ENCODE measurements at regions not wholly inside any gene's neighbourhood (a gene's known extent, or its start where the extent isn't known, plus 50 kb on each side); places are given as distances from the start of the nearest gene placed in this dataset. TPM values are rescaled to one million over a fixed set of nuclear protein-coding genes. Genes with fewer than 3 reads are reported as not detected.

DNA sequence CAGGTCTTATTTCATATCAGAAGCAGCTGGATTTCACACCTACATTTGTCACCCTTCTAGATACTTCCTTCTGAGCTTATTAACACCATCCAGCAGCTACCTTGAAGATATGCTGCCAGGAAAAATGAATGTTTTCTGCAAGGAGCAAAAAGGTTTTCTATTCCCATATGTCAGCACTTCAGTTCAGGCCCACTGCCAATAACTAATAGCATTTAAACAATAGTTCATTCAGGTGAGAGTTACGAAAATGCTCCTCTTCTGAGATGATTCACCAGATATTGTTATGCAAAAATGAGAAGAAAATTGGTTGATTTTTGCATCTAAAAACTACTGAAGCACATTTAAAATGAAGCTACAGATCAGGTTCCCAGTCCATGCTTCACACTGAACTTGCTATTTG, 56.4 kb upstream of the ISL1 start:
- no TSS peak for BruUV-seq (replicated peaks)
- H3K79me2 ChIP-seq (ENCODE audit: control insufficient read depth, insufficient read depth, low read length): no peaks in the 10 kb centered on the region
- no peak overlapping the region for H3K4me2 ChIP-seq (ENCODE audit: insufficient read depth, low read length)
- dilution Hi-C loops (cut with MboI; ENCODE audit: extremely low pct_ligation_motif_present, low sequenced_read_pairs): no loop called here
- H3K9ac ChIP-seq (replicated peaks; ENCODE audit: extremely low read depth, insufficient read depth, low read length): no peak overlapping the region
- no peaks in the 10 kb centered on the region for H3K36me3 ChIP-seq (ENCODE audit: control insufficient read depth in 2 of 2, extremely low read depth in 1 of 2, insufficient read depth in 2 of 2, low read length in 2 of 2)
- no peaks in the 10 kb centered on the region for H4K20me1 ChIP-seq (replicated peaks; ENCODE audit: control insufficient read depth, extremely low read depth, insufficient read depth, low read length)
- no peak for FAIRE-seq
- H3K27me3 ChIP-seq (ENCODE audit: control insufficient read depth in 2 of 2, insufficient read depth in 2 of 2, low read length in 2 of 2): no peaks in the 10 kb centered on the region
- H3K4me1 ChIP-seq (ENCODE audit: control insufficient read depth, extremely low read depth, insufficient read depth, low read length): no peaks in the 10 kb centered on the region
- H3K9me1 ChIP-seq (replicated peaks; ENCODE audit: control insufficient read depth, extremely low read depth, insufficient read depth, low read length): no peaks in the 10 kb centered on the region
- H2AFZ ChIP-seq (ENCODE audit: low read depth, low read length): no peak overlapping the region
- no peak overlapping the region for H3K27ac ChIP-seq (ENCODE audit: insufficient read depth, low read depth, low read length)
- no peaks in the 10 kb centered on the region for H3K9me3 ChIP-seq (replicated peaks; ENCODE audit: control insufficient read depth, insufficient read depth, low read length)
- ChIA-PET CTCF (no interaction called here), POLR2A (no interaction called here)
- intact Hi-C loops (cut with micrococcal nuclease): no loop called here
- DNase-seq (ENCODE audit: low read depth, low spot score): no peak
- no peak overlapping the region for H3K4me3 ChIP-seq (replicated peaks in 1 of 3; ENCODE audit: insufficient read depth in 1 of 3, low read depth in 1 of 3, low read length in 3 of 3)
- TF ChIP-seq JUN (IDR thresholded peaks at IDR 0.05; ENCODE audit: borderline replicate concordance, insufficient read depth, insufficient read length, low read depth) (no peak), FOS (IDR thresholded peaks at IDR 0.05; ENCODE audit: borderline replicate concordance, insufficient read depth, low read length) (no peak), POLR2A (IDR thresholded peaks at IDR 0.05; ENCODE audit: low read depth, low read length) (no peak), EZH2 (IDR thresholded peaks at IDR 0.05; ENCODE audit: borderline replicate concordance, low read depth, low read length, severe bottlenecking) (no peak), POLR2AphosphoS5 (IDR thresholded peaks at IDR 0.05; ENCODE audit: insufficient read depth, low read depth, low read length) (no peak), CTCF (IDR thresholded peaks at IDR 0.05; ENCODE audit: extremely low read depth in 1 of 2, insufficient read depth in 1 of 2, low read depth in 1 of 2, low read length in 2 of 2) (no peak), GATA2 (IDR thresholded peaks at IDR 0.05; ENCODE audit: insufficient read depth, insufficient read length, low read depth, low read length) (no peak), MAX (IDR thresholded peaks at IDR 0.05; ENCODE audit: insufficient read depth, insufficient read length) (no peak), MYC (IDR thresholded peaks at IDR 0.05; ENCODE audit: low read depth, low read length) (no peak)

Small RNA genes in the stretch of these regions (small RNA-seq; reads per million reads assigned to genes)
- gene AC022441.3 (ENCODE audit: insufficient read depth, insufficient read length, low read depth, low replicate concordance): not detected
- not detected for gene RNU6-1296P (ENCODE audit: insufficient read depth, insufficient read length, low read depth, low replicate concordance)
- gene RNU6-480P (ENCODE audit: insufficient read depth, insufficient read length, low read depth, low replicate concordance): not detected

Data from endothelial cell of umbilical vein (primary cell).